ENCODE measurements at regions not wholly inside any gene's neighbourhood (a gene's known extent, or its start where the extent isn't known, plus 50 kb on each side); places are given as distances from the start of the nearest gene placed in this dataset.

- ATAC-seq (ENCODE audit: low read depth) (no peak), DNase-seq (ENCODE audit: low spot score) (no peak)
- TF ChIP-seq CTCF (IDR thresholded peaks at IDR 0.05; ENCODE audit: poor library complexity, severe bottlenecking) = no peak
- no peaks in the 10 kb centered on the region for H3K9me3 ChIP-seq (ENCODE audit: severe bottlenecking)
- no peaks in the 10 kb centered on the region for H3K36me3 ChIP-seq (ENCODE audit: low read depth)
- no peak overlapping the region for H3K27ac ChIP-seq (ENCODE audit: poor library complexity, severe bottlenecking)
- peaks cover 4% of the 10 kb centered on the region for H3K4me1 ChIP-seq (ENCODE audit: insufficient read depth, poor library complexity, severe bottlenecking)
- H3K4me3 ChIP-seq (ENCODE audit: severe bottlenecking) = no peak overlapping the region
- H3K27me3 ChIP-seq (ENCODE audit: insufficient read depth, poor library complexity, severe bottlenecking) = no peaks in the 10 kb centered on the region
Measured at GRCh38 chr12:88642675-88643431, 62.6 kb upstream of the KITLG start.

- no peak for ATAC-seq (ENCODE audit: low read depth)
- Histone ChIP-seq H3K27me3 (ENCODE audit: insufficient read depth, poor library complexity, severe bottlenecking) (no peaks in the 10 kb centered on the region), H3K4me3 (ENCODE audit: severe bottlenecking) (no peak overlapping the region), H3K9me3 (ENCODE audit: severe bottlenecking) (no peaks in the 10 kb centered on the region), H3K4me1 (ENCODE audit: insufficient read depth, poor library complexity, severe bottlenecking) (peaks cover 4% of the 10 kb centered on the region), H3K27ac (ENCODE audit: poor library complexity, severe bottlenecking) (no peak overlapping the region), H3K36me3 (ENCODE audit: low read depth) (no peaks in the 10 kb centered on the region)
- DNase-seq (ENCODE audit: low spot score) = no peak
- no peak for TF ChIP-seq CTCF (IDR thresholded peaks at IDR 0.05; ENCODE audit: poor library complexity, severe bottlenecking)
Measured at GRCh38 chr12:88638966-88639760, 58.9 kb upstream of the KITLG start.

GRCh38 chr12:88638388-88638787, 58.1 kb upstream of the KITLG start:
- H3K27me3 ChIP-seq (ENCODE audit: insufficient read depth, poor library complexity, severe bottlenecking) = no peaks in the 10 kb centered on the region

GRCh38 chr12:88634008-88634407, 53.7 kb upstream of the KITLG start:
- Histone ChIP-seq H3K9me3 (ENCODE audit: severe bottlenecking) (no peaks in the 10 kb centered on the region), H3K36me3 (ENCODE audit: low read depth) (no peaks in the 10 kb centered on the region; the same call in 1 of the 2 replicates), H3K4me1 (ENCODE audit: insufficient read depth, poor library complexity, severe bottlenecking) (peaks cover 4% of the 10 kb centered on the region), H3K27me3 (ENCODE audit: insufficient read depth, poor library complexity, severe bottlenecking) (no peaks in the 10 kb centered on the region), H3K27ac (ENCODE audit: poor library complexity, severe bottlenecking) (no peak overlapping the region), H3K4me3 (ENCODE audit: severe bottlenecking) (no peak overlapping the region)
- TF ChIP-seq CTCF (IDR thresholded peaks at IDR 0.05; ENCODE audit: poor library complexity, severe bottlenecking) = no peak
- no peak for DNase-seq (ENCODE audit: low spot score)
- no peak for ATAC-seq (ENCODE audit: low read depth)

More at GRCh38 chr12:88638388-88638787, 58.1 kb upstream of the KITLG start:
- DNase-seq (ENCODE audit: low spot score) = no peak
- no peaks in the 10 kb centered on the region for H3K36me3 ChIP-seq (ENCODE audit: low read depth)
- H3K27ac ChIP-seq (ENCODE audit: poor library complexity, severe bottlenecking) = no peak overlapping the region
- H3K4me3 ChIP-seq (ENCODE audit: severe bottlenecking) = no peak overlapping the region
- no peaks in the 10 kb centered on the region for H3K9me3 ChIP-seq (ENCODE audit: severe bottlenecking)
- no peak for TF ChIP-seq CTCF (IDR thresholded peaks at IDR 0.05; ENCODE audit: poor library complexity, severe bottlenecking)
- H3K4me1 ChIP-seq (ENCODE audit: insufficient read depth, poor library complexity, severe bottlenecking) = peaks cover 4% of the 10 kb centered on the region
- ATAC-seq (ENCODE audit: low read depth) = no peak
